ENCODE measurements at regions not wholly inside any gene's neighbourhood (a gene's known extent, or its start where the extent isn't known, plus 50 kb on each side); places are given as distances from the start of the nearest gene placed in this dataset.

DNA sequence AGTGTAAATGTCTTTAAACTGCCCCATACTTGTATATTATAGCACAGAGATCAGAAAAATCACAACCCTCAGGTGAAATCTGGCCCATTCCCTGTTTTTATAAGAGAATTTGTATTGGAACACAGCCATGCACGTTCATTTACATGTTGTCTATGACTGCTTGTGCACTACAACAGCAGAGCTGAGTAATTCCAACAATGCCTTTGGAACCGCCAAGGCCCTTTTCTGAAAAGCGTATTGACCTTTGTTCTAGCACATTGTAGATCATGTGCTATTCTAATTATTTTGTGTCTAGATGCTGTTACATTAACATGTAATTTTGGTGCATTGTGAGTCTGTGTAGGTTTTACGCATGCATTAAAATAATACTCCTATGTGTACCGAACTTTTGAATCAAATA lies 339.6 kb downstream of the CHRM3 start:
- no peak for DNase-seq (ENCODE audit: low read depth in 2 of 2, low spot score in 1 of 2)

DNA sequence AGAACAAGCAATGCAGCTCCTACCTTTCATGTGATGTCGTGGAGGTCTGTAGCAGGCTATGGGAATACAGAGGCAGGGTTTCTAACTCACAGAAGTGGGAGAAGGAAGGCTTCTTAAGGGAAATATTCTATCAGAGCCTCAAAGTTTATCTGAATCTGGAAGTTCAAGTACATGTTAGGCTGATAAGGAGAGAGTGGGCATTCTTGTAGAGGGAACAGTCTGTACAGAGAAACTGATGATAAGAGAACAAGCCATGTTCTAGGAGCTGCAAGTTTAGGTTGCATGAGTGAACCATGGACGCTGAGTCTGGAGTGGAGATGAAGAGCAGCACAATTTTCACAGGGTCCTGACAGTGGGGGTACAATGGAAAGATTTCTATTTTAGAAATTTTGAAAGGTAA lies 344.0 kb downstream of the CHRM3 start:
- DNase-seq (ENCODE audit: low read depth in 2 of 2, low spot score in 1 of 2): no peak

DNA sequence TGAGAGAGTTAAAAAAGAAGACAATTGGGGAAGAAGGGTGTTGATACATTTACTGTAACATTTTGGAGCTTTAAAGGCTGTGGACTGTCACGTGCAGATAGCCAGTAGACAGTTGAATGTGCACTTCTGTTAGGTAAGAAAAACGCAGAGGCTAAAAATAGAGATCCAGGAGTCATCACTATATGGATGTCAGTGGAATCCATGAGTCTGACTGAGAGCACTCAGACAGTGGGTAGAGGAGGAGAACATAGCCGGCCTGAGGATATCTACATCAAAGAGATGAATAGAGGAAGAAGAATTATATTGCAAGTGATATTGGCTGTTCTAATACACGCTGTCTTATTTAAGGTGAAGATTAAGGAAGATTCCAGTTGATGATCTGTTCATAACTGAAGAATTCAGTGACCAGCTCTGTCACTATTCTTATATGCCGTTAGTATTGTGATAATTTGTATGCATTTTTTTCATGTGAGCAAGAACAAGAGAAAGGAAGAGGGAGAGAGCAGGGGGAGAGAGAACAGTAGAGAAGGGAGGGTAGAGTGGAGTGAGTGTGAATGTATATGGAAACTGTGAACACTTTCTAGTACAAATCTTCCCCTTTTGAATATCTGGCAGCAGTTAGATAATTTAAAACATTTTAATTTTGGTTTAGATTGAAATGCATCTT lies 344.8 kb downstream of the CHRM3 start:
- DNase-seq (ENCODE audit: low read depth in 2 of 2, low spot score in 1 of 2): no peak

DNA sequence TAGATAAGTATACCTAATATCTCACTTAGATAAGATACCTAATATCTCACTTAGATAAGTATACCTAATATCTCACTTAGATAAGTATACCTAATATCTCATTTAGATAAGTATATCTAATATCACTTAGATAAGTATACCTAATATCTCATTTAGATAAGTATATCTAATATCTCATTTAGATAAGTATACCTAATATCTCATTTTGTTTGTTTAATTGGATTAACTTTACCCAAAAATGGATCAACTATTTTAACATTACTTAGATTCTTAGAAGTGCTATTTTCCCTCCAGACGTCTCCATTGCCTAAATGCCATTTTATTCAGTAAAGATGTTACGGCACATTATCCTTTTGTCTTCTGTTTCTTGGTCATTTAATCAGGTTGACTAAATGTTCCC lies 346.4 kb downstream of the CHRM3 start:
- no peak for DNase-seq (ENCODE audit: low read depth in 2 of 2, low spot score in 1 of 2)

DNA sequence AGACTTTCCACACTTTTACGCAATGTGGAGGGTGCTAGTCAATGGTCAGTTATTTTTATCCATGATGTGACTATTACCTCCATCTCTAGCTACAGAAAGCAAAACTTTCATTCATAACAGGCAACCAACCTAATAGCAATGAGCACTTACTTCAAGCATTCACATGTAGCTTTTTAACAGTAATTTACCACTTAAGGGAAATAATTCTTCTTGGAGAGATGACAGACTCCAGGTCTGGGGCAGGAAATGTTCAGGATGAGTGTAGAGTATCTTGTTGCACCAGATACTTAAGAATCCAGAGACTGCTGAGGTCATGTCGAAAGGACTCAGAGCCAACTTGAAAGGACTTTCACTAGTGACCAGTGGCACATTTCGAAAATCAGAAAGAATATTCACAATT lies 347.6 kb downstream of the CHRM3 start:
- no peak for DNase-seq (ENCODE audit: low read depth in 2 of 2, low spot score in 1 of 2)

DNA sequence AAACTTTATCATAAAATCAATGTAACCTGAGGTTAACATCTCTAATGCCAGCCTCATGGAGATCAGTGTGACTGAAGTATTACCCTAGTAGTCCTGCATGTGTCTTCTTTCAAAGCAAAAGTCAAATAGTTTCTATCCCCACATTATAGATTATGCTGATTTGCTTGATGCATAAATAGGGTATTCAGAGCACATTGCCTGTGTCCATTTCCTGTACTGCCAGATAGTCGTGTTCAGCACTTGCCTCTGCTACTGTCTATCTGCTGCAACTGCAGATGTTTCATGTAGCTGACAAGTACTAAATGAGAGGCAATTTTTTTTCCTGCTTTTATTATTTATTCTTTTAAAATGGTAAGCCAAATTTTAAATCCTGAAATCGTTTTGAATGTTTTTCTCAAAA lies 348.7 kb downstream of the CHRM3 start:
- no peak for DNase-seq (ENCODE audit: low read depth in 2 of 2, low spot score in 1 of 2)

DNA sequence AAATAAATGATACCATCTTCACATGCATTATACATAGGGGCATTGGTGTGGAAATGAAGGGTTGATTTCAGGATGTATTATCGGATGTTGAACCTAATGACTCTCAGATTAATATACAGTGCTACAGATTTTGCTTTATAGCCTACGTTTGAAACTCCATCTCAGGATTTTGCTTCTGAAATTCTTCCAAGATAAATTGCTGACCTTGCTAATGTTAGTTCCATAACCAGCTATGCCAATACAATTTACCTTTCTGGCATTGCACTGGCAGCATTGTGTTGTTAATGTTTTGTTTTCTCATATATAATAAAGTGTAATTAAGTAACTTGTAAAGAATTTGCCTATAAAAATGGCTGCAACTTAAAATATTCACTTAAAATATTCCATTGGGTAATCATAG lies 350.1 kb downstream of the CHRM3 start:
- no peak for DNase-seq (ENCODE audit: low read depth in 2 of 2, low spot score in 1 of 2)

DNA sequence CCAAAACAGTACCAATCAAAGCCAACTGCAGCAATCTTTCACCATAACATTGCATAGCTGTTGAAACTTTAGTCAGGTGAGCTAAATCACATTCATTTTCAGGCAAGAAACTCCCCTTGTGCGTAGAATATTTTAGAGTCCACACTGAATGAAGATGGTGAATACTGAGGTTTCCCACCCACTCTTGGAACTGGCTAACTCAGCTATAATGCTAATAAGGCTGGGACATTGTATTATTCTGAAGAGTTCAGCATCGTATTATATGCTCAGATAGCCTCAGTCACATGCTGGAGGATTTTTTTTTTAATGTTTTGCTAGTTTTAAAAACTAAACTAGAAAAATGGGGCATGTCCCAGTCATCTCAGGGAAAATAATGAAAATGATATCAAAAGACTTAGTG lies 352.3 kb upstream of the FMN2 start:
- DNase-seq (ENCODE audit: low read depth in 2 of 2, low spot score in 1 of 2): no peak

DNA sequence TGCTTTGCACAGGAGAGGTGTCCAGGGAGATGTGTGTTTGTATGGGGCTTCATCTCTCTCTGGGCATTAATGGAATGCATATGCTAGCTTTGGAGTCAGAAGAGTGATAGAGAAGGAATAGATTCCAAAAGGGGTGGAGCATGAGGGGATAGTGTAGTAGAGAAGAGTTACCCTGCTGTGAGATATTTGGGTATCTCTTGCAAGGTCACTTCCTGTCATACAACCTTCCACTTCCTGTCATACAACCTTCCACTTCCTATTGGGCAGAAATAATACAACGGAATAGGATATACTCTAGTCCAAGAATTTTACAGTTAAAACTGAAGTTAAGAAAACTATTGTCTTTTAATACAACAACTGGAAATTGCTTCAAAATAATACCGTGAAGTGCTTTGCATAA lies 351.8 kb upstream of the FMN2 start:
- no peak for DNase-seq (ENCODE audit: low read depth in 2 of 2, low spot score in 1 of 2)

DNA sequence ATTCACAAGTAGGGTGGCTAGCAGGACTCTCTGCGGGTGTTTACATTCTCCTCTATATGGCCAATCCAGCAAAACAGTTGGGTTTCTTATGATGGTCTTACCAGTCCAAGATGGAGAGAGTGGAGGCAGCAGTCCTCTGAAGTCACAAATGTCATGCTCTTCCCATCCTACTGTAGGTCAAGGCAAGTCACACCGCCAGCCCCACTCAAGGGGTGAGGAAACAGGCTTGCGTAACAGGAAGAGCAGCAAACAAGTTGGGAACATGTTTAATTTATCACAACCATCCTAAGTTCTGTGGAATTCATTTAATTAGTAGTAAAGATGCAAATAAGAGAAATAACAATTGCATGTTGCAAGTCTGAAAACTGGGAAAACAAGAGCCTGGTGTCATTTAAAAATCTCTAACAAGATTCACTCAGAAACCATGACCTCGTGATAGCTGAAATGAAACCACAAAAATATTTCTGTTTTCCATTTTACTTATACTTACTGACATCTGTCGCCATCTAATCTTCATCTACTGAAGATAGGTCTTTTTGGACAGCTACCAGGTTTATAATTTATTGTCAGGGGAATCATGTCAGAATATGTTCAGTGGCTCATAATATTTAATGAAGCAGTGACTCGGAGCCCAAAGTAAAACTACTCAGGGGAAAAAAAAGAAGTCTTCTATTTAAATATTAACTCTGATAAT lies 349.1 kb upstream of the FMN2 start:
- no peak for DNase-seq (ENCODE audit: low read depth in 2 of 2, low spot score in 1 of 2)

DNA sequence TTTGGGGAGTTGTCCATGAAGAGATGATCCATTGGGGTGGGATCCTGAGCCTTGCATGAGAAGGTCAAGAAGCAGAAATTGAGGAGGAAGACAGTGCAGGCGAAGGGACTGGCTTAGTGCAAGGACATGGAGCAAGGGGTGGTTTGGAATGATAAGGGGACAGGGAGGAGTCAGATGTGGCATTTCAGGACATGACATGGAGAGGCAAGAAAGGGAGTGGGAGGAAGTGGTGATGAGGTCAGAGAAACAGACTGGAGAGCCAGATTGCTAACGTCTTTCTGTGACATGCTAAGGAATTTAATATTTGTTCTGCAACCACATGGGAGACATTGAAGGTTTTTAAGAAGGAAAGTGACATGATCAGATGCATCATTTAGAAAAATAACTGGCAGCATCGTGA lies 346.8 kb upstream of the FMN2 start:
- no peak for DNase-seq (ENCODE audit: low read depth in 2 of 2, low spot score in 1 of 2)

DNA sequence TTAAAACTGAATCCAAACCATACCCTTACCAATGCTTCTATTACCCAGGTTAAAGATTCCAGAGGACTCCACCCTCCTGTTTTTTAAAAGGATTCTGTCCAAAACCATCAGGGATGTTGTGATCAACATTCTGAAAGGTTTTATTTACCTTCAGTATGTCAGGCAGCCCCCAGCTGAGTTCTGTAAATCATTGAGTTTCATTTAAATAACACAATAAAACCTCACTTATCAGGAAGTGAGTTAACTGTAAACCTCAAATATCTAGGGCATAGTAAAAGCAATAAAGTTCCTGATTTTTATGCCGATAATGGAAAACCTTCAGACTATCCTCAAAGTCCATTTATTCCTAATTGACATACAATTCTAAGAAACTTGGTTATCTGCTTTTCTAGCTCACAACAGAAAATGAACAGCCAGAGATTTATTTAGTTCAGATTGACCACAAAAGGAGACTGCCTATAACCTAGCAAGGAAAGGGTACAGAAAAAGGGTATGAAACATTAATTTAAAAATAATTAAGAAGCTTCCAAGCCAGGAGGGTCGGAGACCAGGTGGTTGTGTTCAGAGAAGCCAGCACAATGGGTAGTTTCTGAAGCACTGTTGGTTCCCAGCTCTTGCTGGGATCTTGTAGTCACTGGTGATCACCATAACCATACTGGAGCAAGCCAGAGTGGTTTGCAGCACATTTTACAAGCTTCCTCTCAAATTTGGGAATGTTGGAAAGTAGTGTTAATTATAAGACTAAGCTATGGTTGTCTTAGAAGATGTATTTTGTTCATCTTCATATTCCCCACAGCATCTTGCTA lies 336.4 kb upstream of the FMN2 start:
- DNase-seq (ENCODE audit: low read depth in 2 of 2, low spot score in 1 of 2): no peak

DNA sequence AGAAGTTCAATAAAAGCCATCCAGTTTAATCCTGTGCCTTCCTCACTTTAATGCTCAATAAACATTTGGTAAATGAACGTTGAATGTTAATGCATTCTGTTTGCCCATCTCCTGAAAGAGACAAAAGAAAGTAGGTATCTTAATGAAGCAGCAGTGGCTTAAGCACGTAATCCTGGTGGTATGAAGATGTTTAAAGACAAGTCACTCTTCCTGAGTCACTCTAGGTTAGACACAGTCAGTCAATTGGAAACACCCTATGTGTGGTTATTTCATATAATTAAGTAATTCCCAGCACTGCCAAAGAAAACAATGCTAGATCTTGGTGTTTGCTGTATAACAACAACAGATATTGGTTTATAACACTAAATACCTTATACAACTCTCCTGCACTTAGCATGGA lies 334.0 kb upstream of the FMN2 start:
- no peak for DNase-seq (ENCODE audit: low read depth in 2 of 2, low spot score in 1 of 2)

DNA sequence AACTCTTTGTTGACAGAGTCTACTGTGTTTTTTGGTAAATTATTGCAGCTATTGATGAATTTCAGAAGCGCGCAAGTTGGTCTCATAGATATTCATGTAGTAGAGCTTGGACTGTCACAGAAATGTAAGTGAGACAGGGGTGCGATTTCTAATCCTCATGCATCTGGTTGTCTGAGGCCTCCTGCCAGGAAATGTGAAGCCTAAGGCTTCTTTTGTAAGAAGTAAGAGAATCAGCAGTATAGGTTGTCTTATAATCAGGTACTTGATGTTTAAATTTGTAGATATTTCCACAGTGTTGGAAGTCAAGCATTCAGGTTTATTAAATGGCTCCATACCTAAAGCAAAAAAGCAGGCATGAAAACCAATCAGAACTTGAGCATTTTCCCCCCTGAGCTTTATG lies 332.9 kb upstream of the FMN2 start:
- DNase-seq (ENCODE audit: low read depth in 2 of 2, low spot score in 1 of 2): no peak

DNA sequence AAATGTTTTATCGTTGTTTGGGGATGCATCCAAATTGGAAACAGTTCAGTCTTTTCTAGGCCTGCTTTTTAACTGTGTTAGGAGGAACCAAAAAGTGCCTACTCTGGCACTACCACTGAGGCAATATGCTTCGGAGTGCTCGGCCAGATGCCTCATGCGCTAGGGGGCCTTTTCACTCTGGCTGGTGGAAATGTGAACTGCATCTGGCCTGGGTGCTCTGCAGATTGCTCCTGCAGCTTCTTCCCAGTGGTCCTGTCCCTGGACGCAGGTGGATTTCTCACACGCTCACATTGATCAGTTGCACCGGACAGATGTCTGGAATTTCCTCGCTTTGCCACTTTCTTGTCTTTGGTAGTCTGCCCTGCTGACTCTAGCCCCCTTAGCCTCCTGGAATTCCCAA lies 330.2 kb upstream of the FMN2 start:
- no peak for DNase-seq (ENCODE audit: low read depth in 2 of 2, low spot score in 1 of 2)

DNA sequence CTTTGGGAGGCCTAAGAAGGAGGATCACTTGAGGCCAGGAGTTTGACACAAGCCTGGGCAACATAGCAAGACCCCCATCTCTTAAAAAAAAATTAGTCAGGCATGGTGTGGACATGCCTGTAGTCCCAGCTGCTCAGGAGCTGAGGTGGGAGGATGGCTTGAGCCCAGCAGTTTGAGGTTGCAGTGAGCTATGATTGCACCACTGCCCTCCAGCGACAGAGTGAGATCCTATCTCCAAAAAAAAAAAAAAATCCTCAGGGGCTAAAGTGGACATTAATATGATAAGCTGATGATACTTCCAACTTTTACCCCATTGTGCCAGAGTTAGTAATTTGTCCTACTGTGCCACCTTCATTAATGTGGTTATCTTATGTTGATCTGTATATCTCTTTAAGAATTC lies 327.8 kb upstream of the FMN2 start:
- no peak for DNase-seq (ENCODE audit: low read depth in 2 of 2, low spot score in 1 of 2)

DNA sequence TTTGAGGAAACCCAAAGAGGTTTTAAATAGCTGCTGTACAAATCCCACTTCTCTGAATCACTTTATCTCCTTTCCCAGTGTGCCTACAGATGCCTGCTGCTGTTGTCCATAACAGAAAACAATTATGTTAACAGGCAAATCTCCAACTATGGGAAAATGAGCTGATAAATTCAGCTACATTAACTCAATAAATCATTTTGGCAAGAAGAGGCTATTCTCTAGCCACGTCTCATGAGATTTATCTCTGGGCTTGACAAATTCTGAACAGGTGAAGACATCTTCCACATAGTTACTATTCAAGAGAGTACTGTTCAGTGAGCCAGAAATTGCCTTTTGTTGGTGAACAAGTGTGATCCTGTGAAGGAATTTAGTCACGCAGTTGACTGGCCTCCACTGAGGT lies 327.1 kb upstream of the FMN2 start:
- no peak for DNase-seq (ENCODE audit: low read depth in 2 of 2, low spot score in 1 of 2)

DNA sequence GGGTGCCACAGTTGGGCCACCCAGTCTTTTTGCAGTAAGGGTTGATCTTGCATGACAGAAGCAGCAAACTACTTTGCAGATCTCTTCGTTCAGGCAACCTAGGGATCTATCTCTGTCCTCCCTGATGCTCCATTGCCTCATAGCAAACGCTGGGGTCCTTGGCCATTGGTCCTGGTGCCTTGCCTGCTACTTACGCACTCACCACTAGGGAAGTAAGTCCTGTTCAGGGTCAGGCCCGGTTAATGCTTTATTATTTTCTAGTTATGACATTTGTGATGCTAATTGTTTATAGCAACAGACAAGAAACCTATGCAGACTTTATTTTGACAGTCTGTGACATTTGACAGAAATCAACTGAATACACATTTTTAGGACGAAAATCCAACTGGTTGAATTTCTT lies 326.5 kb upstream of the FMN2 start:
- DNase-seq (ENCODE audit: low read depth in 2 of 2, low spot score in 1 of 2): no peak

DNA sequence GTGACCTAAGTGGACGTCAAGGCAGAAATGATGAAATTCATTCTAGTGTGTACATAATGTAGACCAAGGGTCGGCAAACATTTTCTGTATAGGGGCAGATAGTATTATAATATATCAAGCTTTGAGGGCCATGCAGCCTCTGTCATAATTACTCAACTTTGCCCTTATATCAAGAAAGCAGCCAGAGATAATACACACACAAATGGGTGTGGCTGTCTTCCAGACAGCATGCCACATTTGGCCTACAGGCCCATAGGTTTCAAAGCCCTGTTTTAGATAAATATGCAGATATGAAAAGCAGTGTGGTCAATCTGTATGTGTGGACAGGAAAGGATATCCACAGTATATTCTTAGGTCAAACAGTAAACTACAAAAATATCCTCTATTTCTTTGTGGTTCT lies 320.1 kb upstream of the FMN2 start:
- DNase-seq (ENCODE audit: low read depth in 2 of 2, low spot score in 1 of 2): no peak

DNA sequence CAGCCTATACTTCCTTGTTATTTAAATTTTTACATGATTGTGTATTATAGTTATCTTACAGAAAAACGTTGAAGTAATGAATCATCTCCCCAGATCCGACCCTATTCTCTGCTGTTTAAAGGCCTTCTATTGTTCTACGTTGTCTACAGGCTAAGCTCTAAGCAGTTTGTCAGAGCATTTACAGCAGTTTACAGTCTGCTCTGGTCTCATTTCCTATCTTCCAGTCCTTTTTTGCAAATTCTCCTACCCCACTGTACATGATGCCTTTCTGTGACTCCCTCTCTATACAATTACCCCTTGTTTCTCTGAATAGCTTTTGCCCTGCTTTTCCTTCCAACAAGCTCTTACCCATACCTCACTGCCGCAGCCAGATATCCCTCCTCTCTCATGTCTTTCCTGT lies 319.2 kb upstream of the FMN2 start:
- DNase-seq (ENCODE audit: low read depth in 2 of 2, low spot score in 1 of 2): no peak

DNA sequence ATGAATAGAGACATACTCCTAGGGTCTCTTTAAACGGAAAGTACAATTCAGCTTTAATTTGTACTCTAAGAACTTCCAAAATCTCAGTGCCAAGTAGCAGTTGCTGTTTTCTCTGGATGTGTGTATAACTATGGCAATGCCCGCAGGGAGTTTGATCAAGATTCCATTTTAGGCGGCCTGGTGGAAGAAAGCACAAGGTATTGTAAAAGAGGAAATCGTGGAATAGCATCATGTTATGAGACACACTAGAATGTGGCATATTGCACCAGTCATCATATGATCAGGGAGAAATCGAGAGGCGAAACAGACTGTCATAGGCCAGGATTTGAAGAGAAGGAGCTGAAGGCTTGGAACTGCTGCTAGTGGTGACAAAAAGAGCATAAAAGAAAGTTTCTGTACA lies 316.2 kb upstream of the FMN2 start:
- DNase-seq (ENCODE audit: low read depth in 2 of 2, low spot score in 1 of 2): no peak

DNA sequence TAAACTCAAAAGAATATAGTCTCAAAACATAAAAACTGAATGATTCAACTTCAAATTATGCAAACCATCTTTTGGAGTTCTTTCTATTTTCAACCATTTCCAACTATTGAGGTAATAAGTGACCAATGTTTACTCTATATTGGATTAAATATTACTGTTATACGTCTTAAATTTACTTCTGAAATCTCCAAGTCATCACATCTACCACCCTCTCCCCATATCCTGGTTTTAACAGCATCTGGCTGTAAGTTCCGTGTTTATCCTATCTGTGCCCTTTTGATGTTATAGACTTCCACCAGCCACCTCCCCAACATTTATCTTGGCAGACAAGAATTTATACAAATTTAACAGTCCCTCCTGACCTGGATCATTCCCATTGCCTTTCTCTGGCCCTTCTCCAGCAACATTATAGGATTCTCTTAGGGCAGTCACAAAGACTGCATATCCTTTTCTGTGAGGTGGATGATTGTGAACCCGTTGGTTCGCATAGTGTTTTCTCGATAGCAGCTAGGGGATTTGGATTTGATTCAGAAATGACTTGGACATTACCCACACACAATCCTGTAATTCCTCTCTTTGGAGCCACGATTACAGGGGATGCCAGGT lies 313.4 kb upstream of the FMN2 start:
- DNase-seq (ENCODE audit: low read depth in 2 of 2, low spot score in 1 of 2): no peak
